Stomach (tissue), 4 donors: ENCODE measurements at regions not wholly inside any gene's neighbourhood (a gene's known extent, or its start where the extent isn't known, plus 50 kb on each side); places are given as distances from the start of the nearest gene placed in this dataset.

Experiments
- EP300 ChIP-seq: sonication (generic); formaldehyde crosslinking; IDR thresholded peaks from one replicate; pipeline ENCODE4 v1.6.1; 2017; ENCODE audit warnings: antibody characterized with exemption
- POLR2A ChIP-seq, 4 donors: fragments of 450-650 bp; IDR thresholded peaks; one replicate each; pipeline ENCODE4 v1.6.1; 2016; ENCODE audit warnings: antibody characterized with exemption in 4 of 4, control low read depth in 2 of 4, mild to moderate bottlenecking in 1 of 4, moderate library complexity in 1 of 4
- TF ChIP-seq, protein P1 (sequence below), 7 experiments: fragments of 450-650 bp in 4 of 7; fragments of 200-600 bp in 3 of 7; sonication (generic) in 3 of 7; IDR thresholded peaks; one replicate each; pipeline ENCODE4 v1.5.1; 2016 to 2019; ENCODE audit warnings: antibody characterized with exemption in 7 of 7, control low read depth in 2 of 7, mild to moderate bottlenecking in 1 of 7

DNA sequence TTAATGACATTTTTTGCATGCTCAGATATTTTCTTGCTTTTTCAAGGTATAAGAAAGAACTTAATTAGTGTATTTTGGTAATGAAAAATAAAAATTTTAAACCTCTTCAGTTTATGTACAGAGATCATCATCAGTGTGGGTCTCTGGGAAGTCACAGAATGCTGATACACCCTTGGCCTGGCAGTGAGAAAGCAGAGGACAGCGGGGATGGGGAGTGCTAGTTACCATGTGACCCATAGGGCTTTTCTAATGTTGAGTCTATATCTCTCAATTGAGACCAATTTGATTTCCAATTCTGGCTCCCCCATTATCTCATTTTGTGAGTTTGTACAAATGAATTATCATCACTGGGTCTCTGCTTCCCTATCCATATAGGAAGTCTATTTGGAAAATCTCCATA, 305.7 kb downstream of the CYRIA start:
- TF ChIP-seq, protein P1, sequence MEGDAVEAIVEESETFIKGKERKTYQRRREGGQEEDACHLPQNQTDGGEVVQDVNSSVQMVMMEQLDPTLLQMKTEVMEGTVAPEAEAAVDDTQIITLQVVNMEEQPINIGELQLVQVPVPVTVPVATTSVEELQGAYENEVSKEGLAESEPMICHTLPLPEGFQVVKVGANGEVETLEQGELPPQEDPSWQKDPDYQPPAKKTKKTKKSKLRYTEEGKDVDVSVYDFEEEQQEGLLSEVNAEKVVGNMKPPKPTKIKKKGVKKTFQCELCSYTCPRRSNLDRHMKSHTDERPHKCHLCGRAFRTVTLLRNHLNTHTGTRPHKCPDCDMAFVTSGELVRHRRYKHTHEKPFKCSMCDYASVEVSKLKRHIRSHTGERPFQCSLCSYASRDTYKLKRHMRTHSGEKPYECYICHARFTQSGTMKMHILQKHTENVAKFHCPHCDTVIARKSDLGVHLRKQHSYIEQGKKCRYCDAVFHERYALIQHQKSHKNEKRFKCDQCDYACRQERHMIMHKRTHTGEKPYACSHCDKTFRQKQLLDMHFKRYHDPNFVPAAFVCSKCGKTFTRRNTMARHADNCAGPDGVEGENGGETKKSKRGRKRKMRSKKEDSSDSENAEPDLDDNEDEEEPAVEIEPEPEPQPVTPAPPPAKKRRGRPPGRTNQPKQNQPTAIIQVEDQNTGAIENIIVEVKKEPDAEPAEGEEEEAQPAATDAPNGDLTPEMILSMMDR (IDR thresholded peaks at IDR 0.05) = no peak
- TF ChIP-seq EP300 (no peak), POLR2A (IDR thresholded peaks at IDR 0.05) (no peak)
